H9 (cell line): ENCODE measurements at regions not wholly inside any gene's neighbourhood (a gene's known extent, or its start where the extent isn't known, plus 50 kb on each side); places are given as distances from the start of the nearest gene placed in this dataset.
"Not testable (repeated sequence)": the region's sequence is repeated elsewhere in the genome, so short reads cannot be mapped to it uniquely, and the experiment has no call there.

ENCODE experiments used
- DNase-seq: peaks from one replicate; pipeline ENCODE4 v3.0.0-alpha.2; 2017
- H2AFZ ChIP-seq: one replicate; pipeline ENCODE4 v1.6.1; 2013; ENCODE audit warnings: mild to moderate bottlenecking, low read length, control low read depth, moderate library complexity
- H2AK5ac ChIP-seq: 2 replicates; pipeline ENCODE4 v1.6.1; 2013; ENCODE audit warnings: low read length, control low read depth, mixed read lengths; ENCODE audit not compliant: insufficient read length
- H2BK120ac ChIP-seq: one replicate; pipeline ENCODE4 v1.6.1; 2013; ENCODE audit warnings: low read depth, mild to moderate bottlenecking, low read length, control low read depth, inconsistent platforms; ENCODE audit not compliant: poor library complexity, severe bottlenecking
- H2BK12ac ChIP-seq: 2 replicates; pipeline ENCODE4 v1.6.1; 2013; ENCODE audit warnings: low read length, control low read depth, mixed read lengths, low read depth; ENCODE audit not compliant: insufficient read length
- H2BK15ac ChIP-seq: 2 replicates; pipeline ENCODE4 v1.6.1; 2013; ENCODE audit warnings: low read depth, low read length, control low read depth
- H2BK20ac ChIP-seq: one replicate; pipeline ENCODE4 v1.6.1; 2013; ENCODE audit warnings: low read depth, mild to moderate bottlenecking, low read length, control low read depth, inconsistent platforms; ENCODE audit not compliant: poor library complexity, severe bottlenecking
- H2BK5ac ChIP-seq: 2 replicates; pipeline ENCODE4 v1.6.1; 2013; ENCODE audit warnings: low read length, control low read depth, mixed read lengths; ENCODE audit not compliant: insufficient read length
- H3K14ac ChIP-seq: 2 replicates; pipeline ENCODE4 v1.6.1; 2013; ENCODE audit warnings: low read length, control low read depth; ENCODE audit not compliant: insufficient read depth
- H3K18ac ChIP-seq: 2 replicates; pipeline ENCODE4 v1.6.1; 2013; ENCODE audit warnings: low read depth, mild to moderate bottlenecking, mixed read lengths, low read length, control low read depth; ENCODE audit not compliant: insufficient read length
- H3K23ac ChIP-seq: 2 replicates; pipeline ENCODE4 v1.6.1; 2013; ENCODE audit warnings: low read length, control low read depth, mixed read lengths, low read depth; ENCODE audit not compliant: insufficient read length
- H3K23me2 ChIP-seq: 2 replicates; pipeline ENCODE4 v1.6.1; 2013; ENCODE audit warnings: low read depth, mild to moderate bottlenecking, mixed read lengths, low read length, control low read depth; ENCODE audit not compliant: insufficient read length, poor library complexity, severe bottlenecking
- H3K27ac ChIP-seq: 2 replicates; pipeline ENCODE4 v1.5.1; 2013; ENCODE audit warnings: low read length, control low read depth, mixed read lengths, low read depth; ENCODE audit not compliant: insufficient read length
- H3K27me3 ChIP-seq: 2 replicates; pipeline ENCODE4 v1.6.1; 2013; ENCODE audit warnings: low read length, control low read depth, inconsistent platforms; ENCODE audit not compliant: insufficient read depth
- H3K4ac ChIP-seq: 2 replicates; pipeline ENCODE4 v1.6.1; 2013; ENCODE audit warnings: low read depth, mild to moderate bottlenecking, control low read depth, inconsistent platforms, low read length, moderate library complexity
- H3K4me1 ChIP-seq: 2 replicates; pipeline ENCODE4 v1.6.1; 2013; ENCODE audit warnings: low read length, control low read depth, inconsistent platforms; ENCODE audit not compliant: insufficient read depth
- H3K4me2 ChIP-seq: 2 replicates; pipeline ENCODE4 v1.6.1; 2013; ENCODE audit warnings: low read length, control low read depth, mixed read lengths; ENCODE audit not compliant: insufficient read length, insufficient read depth
- H3K56ac ChIP-seq: 2 replicates; pipeline ENCODE4 v1.6.1; 2013; ENCODE audit warnings: low read depth, mild to moderate bottlenecking, mixed read lengths, low read length, control low read depth; ENCODE audit not compliant: insufficient read length
- H3K79me1 ChIP-seq: 2 replicates; pipeline ENCODE4 v1.6.1; 2013; ENCODE audit warnings: low read depth, mild to moderate bottlenecking, moderate library complexity, low read length, control low read depth, inconsistent platforms; ENCODE audit not compliant: insufficient read depth, poor library complexity, severe bottlenecking
- H3K79me2 ChIP-seq: 2 replicates; pipeline ENCODE4 v1.6.1; 2013; ENCODE audit warnings: low read length, control low read depth, inconsistent platforms; ENCODE audit not compliant: insufficient read depth
- H3K9ac ChIP-seq: 2 replicates; pipeline ENCODE4 v1.6.1; 2013; ENCODE audit warnings: low read length, control low read depth, mixed read lengths; ENCODE audit not compliant: insufficient read length; ENCODE audit errors: extremely low read depth
- H3K9me3 ChIP-seq: one replicate; pipeline ENCODE4 v1.6.1; 2013; ENCODE audit warnings: low read depth, low read length, inconsistent platforms; ENCODE audit not compliant: control insufficient read depth
- H3T11ph ChIP-seq: one replicate; pipeline ENCODE4 v1.6.1; 2013; ENCODE audit warnings: mild to moderate bottlenecking, low read length, control low read depth, inconsistent platforms
- H4K20me1 ChIP-seq: one replicate; pipeline ENCODE4 v1.6.1; 2013; ENCODE audit not compliant: control insufficient read depth, insufficient read length, insufficient read depth
- H4K5ac ChIP-seq: 2 replicates; pipeline ENCODE4 v1.6.1; 2013; ENCODE audit warnings: low read depth, mild to moderate bottlenecking, mixed read lengths, low read length, control low read depth; ENCODE audit not compliant: insufficient read length
- H4K8ac ChIP-seq: replicated peaks from 2 replicates; pipeline ENCODE4 v1.6.1; 2013; ENCODE audit warnings: low read length, control low read depth, mixed read lengths, low read depth; ENCODE audit not compliant: insufficient read length
- H4K91ac ChIP-seq: 2 replicates; pipeline ENCODE4 v1.6.1; 2013; ENCODE audit warnings: low read depth, mild to moderate bottlenecking, moderate library complexity, mixed read lengths, low read length, control low read depth; ENCODE audit not compliant: insufficient read length
- H3K27ac Mint-ChIP-seq, 3 experiments: 2 replicates in 2 of 3; 3 replicates in 1 of 3; pipeline ENCODE4 v1.8.0; 2020 to 2021; ENCODE audit warnings: mixed read lengths in 3 of 3, mild to moderate bottlenecking in 1 of 3, moderate library complexity in 1 of 3
- H3K27me3 Mint-ChIP-seq: 2 replicates; pipeline ENCODE4 v1.8.0; 2021; ENCODE audit warnings: low read depth, mild to moderate bottlenecking, moderate library complexity, mixed read lengths
- H3K36me3 Mint-ChIP-seq, 3 experiments: 2 replicates in 2 of 3; 3 replicates in 1 of 3; pipeline ENCODE4 v1.8.0; 2020 to 2021; ENCODE audit warnings: low read depth in 3 of 3, mixed read lengths in 3 of 3; ENCODE audit not compliant: insufficient read depth in 1 of 3
- H3K4me1 Mint-ChIP-seq, 2 experiments: 2 replicates each; pipeline ENCODE4 v1.8.0; 2020; ENCODE audit warnings: mixed read lengths in 2 of 2
- H3K4me3 Mint-ChIP-seq, 2 experiments: 2 replicates in 1 of 2; 3 replicates in 1 of 2; pipeline ENCODE4 v1.8.0; 2020 to 2021; ENCODE audit warnings: mild to moderate bottlenecking in 2 of 2, mixed read lengths in 2 of 2, moderate library complexity in 1 of 2
- H3K9me3 Mint-ChIP-seq, 2 experiments: 2 replicates in 1 of 2; 3 replicates in 1 of 2; pipeline ENCODE4 v1.8.0; 2020; ENCODE audit warnings: mild to moderate bottlenecking in 2 of 2, mixed read lengths in 2 of 2, moderate library complexity in 1 of 2
- WGBS: extraction: QIAGEN DNeasy Blood & Tissue Kit; methylation state at CpG from one replicate; pipeline ENCODE4 v1.1.7; 2013; ENCODE audit warnings: missing lambda C conversion rate, low lambda C conversion rate, mixed read lengths; ENCODE audit not compliant: insufficient read length; ENCODE audit errors: extremely low coverage; 5-methylcytosine and 5-hydroxymethylcytosine counted together

GRCh38 chr1:221262677-221263076 lies 383.4 kb downstream of the HLX start:
- H3K27ac ChIP-seq, H3K14ac ChIP-seq, H4K91ac ChIP-seq, H3K79me1 ChIP-seq, DNase-seq, H3K27me3 ChIP-seq, H2BK120ac ChIP-seq, H3K79me2 ChIP-seq, H2BK5ac ChIP-seq, H3K23ac ChIP-seq, H3K4ac ChIP-seq, H4K20me1 ChIP-seq, H2AFZ ChIP-seq, H3K23me2 ChIP-seq, H2AK5ac ChIP-seq, H3K9me3 ChIP-seq, H3K56ac ChIP-seq, H3K4me2 ChIP-seq, H4K8ac ChIP-seq, H3K4me3 Mint-ChIP-seq, H3K27ac Mint-ChIP-seq, H2BK15ac ChIP-seq, H2BK20ac ChIP-seq, H3T11ph ChIP-seq, H4K5ac ChIP-seq, H2BK12ac ChIP-seq, H3K27me3 Mint-ChIP-seq, H3K9ac ChIP-seq, H3K4me1 ChIP-seq, H3K18ac ChIP-seq: not testable (repeated sequence)
- Mint-ChIP-seq H3K4me1 (peaks cover 16% of the 10 kb centered on the region in 2 experiments), H3K36me3 (peaks cover 0 to 25% (median 14%) of the 10 kb centered on the region in 3 experiments), H3K9me3 (peaks cover 31 to 34% of the 10 kb centered on the region in 2 experiments)
- WGBS: no CpG with 5 or more reads among the region's 7 CpGs
